Sigmoid colon (tissue), 3 donors: ENCODE measurements at regions not wholly inside any gene's neighbourhood (a gene's known extent, or its start where the extent isn't known, plus 50 kb on each side); places are given as distances from the start of the nearest gene placed in this dataset.
"Not testable (repeated sequence)": the region's sequence is repeated elsewhere in the genome, so short reads cannot be mapped to it uniquely, and the experiment has no call there.

Experiments
- POLR2A ChIP-seq, 2 donors: fragments of 450-650 bp; IDR thresholded peaks; one replicate each; pipeline ENCODE4 v1.6.1; 2016; ENCODE audit warnings: antibody characterized with exemption in 2 of 2, mild to moderate bottlenecking in 2 of 2, moderate library complexity in 2 of 2
- TF ChIP-seq, protein P1 (sequence below), 4 experiments: fragments of 450-650 bp in 3 of 4; fragments of 200-600 bp in 1 of 4; IDR thresholded peaks; one replicate each; pipeline ENCODE4 v1.5.1; 2016 to 2019; ENCODE audit warnings: antibody characterized with exemption in 4 of 4, mild to moderate bottlenecking in 3 of 4, moderate library complexity in 2 of 4

DNA sequence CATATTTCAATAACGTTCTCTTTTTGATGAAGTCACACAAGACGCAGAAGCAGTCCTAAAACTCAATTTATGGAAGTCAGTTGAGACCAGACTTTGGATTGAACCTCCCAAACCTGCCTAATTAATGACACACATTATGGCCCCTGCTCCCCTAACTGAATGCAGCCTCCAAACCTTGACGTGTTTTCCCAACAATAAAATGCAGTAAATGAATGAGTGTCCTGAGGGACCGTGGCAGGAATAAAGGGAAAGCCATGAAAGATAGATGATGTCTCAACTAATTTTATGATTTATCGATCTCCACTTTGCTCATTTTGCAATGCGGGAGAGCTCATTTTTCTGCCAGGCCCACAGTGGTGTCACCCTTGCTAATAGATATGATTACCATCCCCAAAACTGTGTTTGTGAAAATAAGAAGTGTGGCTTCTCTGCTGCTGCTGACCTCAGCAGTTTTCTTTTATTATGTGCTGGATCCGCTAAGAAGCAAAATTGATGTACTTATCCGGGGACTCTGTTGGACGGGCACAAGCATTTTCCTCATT lies 189.9 kb downstream of the NPIPA8 start:
- TF ChIP-seq POLR2A (IDR thresholded peaks at IDR 0.05) = not testable (repeated sequence)
- TF ChIP-seq, protein P1, sequence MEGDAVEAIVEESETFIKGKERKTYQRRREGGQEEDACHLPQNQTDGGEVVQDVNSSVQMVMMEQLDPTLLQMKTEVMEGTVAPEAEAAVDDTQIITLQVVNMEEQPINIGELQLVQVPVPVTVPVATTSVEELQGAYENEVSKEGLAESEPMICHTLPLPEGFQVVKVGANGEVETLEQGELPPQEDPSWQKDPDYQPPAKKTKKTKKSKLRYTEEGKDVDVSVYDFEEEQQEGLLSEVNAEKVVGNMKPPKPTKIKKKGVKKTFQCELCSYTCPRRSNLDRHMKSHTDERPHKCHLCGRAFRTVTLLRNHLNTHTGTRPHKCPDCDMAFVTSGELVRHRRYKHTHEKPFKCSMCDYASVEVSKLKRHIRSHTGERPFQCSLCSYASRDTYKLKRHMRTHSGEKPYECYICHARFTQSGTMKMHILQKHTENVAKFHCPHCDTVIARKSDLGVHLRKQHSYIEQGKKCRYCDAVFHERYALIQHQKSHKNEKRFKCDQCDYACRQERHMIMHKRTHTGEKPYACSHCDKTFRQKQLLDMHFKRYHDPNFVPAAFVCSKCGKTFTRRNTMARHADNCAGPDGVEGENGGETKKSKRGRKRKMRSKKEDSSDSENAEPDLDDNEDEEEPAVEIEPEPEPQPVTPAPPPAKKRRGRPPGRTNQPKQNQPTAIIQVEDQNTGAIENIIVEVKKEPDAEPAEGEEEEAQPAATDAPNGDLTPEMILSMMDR (IDR thresholded peaks at IDR 0.05) = not testable (repeated sequence)
